GM12878 (cell line): ENCODE measurements at regions not wholly inside any gene's neighbourhood (a gene's known extent, or its start where the extent isn't known, plus 50 kb on each side); places are given as distances from the start of the nearest gene placed in this dataset.

Experiments used
- ATAC-seq: fragments of 200-7000 bp; cut with Tn5 transposase; 3 replicates; pipeline ENCODE4 v1.9.1; 2020; ENCODE audit warnings: mild to moderate bottlenecking, moderate library complexity
- BruUV-seq: library from RNA; stranded (reverse); fragments of 400-500 nt; replicated peaks from 2 replicates; lab custom pipeline; 2021; lab: Mats Ljungman, UMichigan
- CTCF ChIA-PET: fragments of 300-600 bp; sonication (Branson Sonifier 250); formaldehyde crosslinking; extraction: SDS; loops from one replicate; lab custom pipeline; 2021; ENCODE audit warnings: inconsistent platforms; lab: Yijun Ruan, JAX
- POLR2A ChIA-PET: fragments of 350-600 bp; formaldehyde crosslinking; extraction: SDS; loops from one replicate; lab custom pipeline; 2021; ENCODE audit warnings: inconsistent platforms; lab: Charles Lee
- RAD21 ChIA-PET: fragments of 300-600 bp; sonication (Branson Sonifier 250); formaldehyde crosslinking; loops from one replicate; lab custom pipeline; 2023; ENCODE audit warnings: antibody characterized with exemption; ENCODE audit not compliant: unreplicated experiment; lab: Charles Lee
- SMC1A ChIA-PET: fragments of 300-600 bp; sonication (Branson Sonifier 250); formaldehyde crosslinking; loops from one replicate; lab custom pipeline; 2023; ENCODE audit not compliant: unreplicated experiment, uncharacterized antibody; lab: Charles Lee
- DNase-seq: peaks from one replicate; pipeline ENCODE4 v3.0.0-alpha.2; 2011; ENCODE audit warnings: low read depth, low spot score
- FAIRE-seq: peaks from 3 replicates; lab custom pipeline; 2011; peaks lifted over from hg19 to GRCh38; lab: Jason Lieb, UNC
- H2AFZ ChIP-seq: 2 replicates; pipeline ENCODE4 v1.6.0; 2011; ENCODE audit warnings: low read depth, low read length, control low read depth; ENCODE audit not compliant: control insufficient read depth
- H3K27ac ChIP-seq: 2 replicates; pipeline ENCODE4 v1.5.1; 2011; ENCODE audit warnings: control low read depth; ENCODE audit not compliant: control insufficient read depth, insufficient read depth
- H3K27me3 ChIP-seq, 2 experiments: replicated peaks in 1 of 2; 2 replicates each; pipeline versions ENCODE4 v1.6.0 to v1.6.1; 2011; ENCODE audit warnings: low read length in 1 of 2; ENCODE audit not compliant: control insufficient read depth in 2 of 2, insufficient read depth in 2 of 2
- H3K36me3 ChIP-seq, 2 experiments: 2 replicates each; pipeline ENCODE4 v1.5.1; 2011; ENCODE audit warnings: low read length in 1 of 2; ENCODE audit not compliant: control insufficient read depth in 2 of 2, insufficient read depth in 2 of 2
- H3K4me1 ChIP-seq: 2 replicates; pipeline ENCODE4 v1.6.1; 2011; ENCODE audit warnings: mild to moderate bottlenecking, low read length, moderate library complexity, mixed read lengths; ENCODE audit not compliant: control insufficient read depth, insufficient read depth
- H3K4me2 ChIP-seq: 2 replicates; pipeline ENCODE4 v1.6.0; 2011; ENCODE audit warnings: control low read depth; ENCODE audit not compliant: control insufficient read depth, insufficient read depth
- H3K4me3 ChIP-seq: fragments of 200-600 bp; sonication (generic); 2 replicates; pipeline ENCODE4 v1.5.1; 2016
- H3K79me2 ChIP-seq: 2 replicates; pipeline ENCODE4 v1.6.0; 2011; ENCODE audit warnings: low read length; ENCODE audit not compliant: control insufficient read depth, insufficient read depth
- H3K9ac ChIP-seq: 2 replicates; pipeline ENCODE4 v1.8.0; 2011; ENCODE audit warnings: low read length, control low read depth, mixed read lengths; ENCODE audit not compliant: control insufficient read depth, insufficient read depth
- H3K9me3 ChIP-seq: replicated peaks from 3 replicates; pipeline ENCODE4 v1.5.1; 2011; ENCODE audit warnings: mild to moderate bottlenecking, low read length; ENCODE audit not compliant: control insufficient read depth, insufficient read depth
- H4K20me1 ChIP-seq: 2 replicates; pipeline ENCODE4 v1.6.0; 2011; ENCODE audit not compliant: control insufficient read depth, insufficient read depth
- ASH2L ChIP-seq: fragments of 300-600, 200-600 bp; sonication (generic); IDR thresholded peaks from 2 replicates; pipeline ENCODE4 v1.6.1; 2017; ENCODE audit warnings: low read depth, mild to moderate bottlenecking, borderline replicate concordance
- ESRRA ChIP-seq: IDR thresholded peaks from 2 replicates; pipeline ENCODE4 v1.6.1; 2012; ENCODE audit warnings: mild to moderate bottlenecking, low read length, improper control_type of control experiment
- NR2C2 ChIP-seq: IDR thresholded peaks from 2 replicates; pipeline ENCODE4 v1.6.1; 2011; ENCODE audit warnings: borderline replicate concordance, low read depth; ENCODE audit not compliant: control insufficient read depth, insufficient read length
- PAX8 ChIP-seq: fragments of 450-650 bp; IDR thresholded peaks from 2 replicates; pipeline ENCODE4 v1.6.1; 2017; ENCODE audit warnings: mild to moderate bottlenecking, moderate library complexity
- ZNF274 ChIP-seq: IDR thresholded peaks from one replicate; pipeline ENCODE4 v1.8.0; 2011; ENCODE audit not compliant: insufficient read length, insufficient read depth
- WGBS: methylation state at CpG from one replicate; pipeline ENCODE4 v1.1.6; 2016; ENCODE audit warnings: low lambda C conversion rate; ENCODE audit not compliant: insufficient replicate concordance, insufficient coverage; ENCODE audit errors: missing lambda C conversion rate; 5-methylcytosine and 5-hydroxymethylcytosine counted together
- in situ Hi-C: fragments of 300-500 bp; cut with MboI; formaldehyde crosslinking; loops from 9 replicates; pipeline ENCODE4 v1.14.3; 2018; ENCODE audit warnings: mixed read lengths
- intact Hi-C: fragments of 100-400 bp; cut with micrococcal nuclease; formaldehyde crosslinking; loops from one replicate; pipeline ENCODE4 v1.14.2; 2022; ENCODE audit not compliant: unreplicated experiment
- TF ChIP-seq, protein P1 (sequence below): fragments of 450-650 bp; IDR thresholded peaks from 2 replicates; pipeline ENCODE4 v1.6.1; 2017; ENCODE audit warnings: borderline replicate concordance
- TF ChIP-seq, protein P2 (sequence below): IDR thresholded peaks from 2 replicates; pipeline ENCODE4 v1.6.1; 2012; ENCODE audit warnings: mild to moderate bottlenecking, low read depth, low read length

DNA sequence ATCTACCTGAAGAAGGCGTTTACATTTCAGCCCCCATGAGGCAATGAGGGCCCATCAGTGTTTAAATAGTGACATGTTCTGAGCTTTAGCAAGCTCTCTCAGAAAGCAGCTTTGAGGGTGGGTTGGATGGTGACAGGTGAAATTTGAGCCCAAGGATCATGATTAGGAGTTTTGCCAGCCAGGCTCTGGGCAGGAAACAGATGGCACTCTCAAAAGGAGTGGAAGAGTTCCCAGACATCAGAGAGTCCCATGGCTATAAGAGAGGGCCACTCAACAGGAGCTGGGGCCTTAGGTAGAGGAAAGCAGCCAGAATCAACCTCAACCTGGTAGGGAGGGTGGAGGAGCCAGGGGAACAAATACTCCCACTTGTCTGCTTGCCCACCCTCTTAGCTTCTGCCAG lies 499.8 kb downstream of the MID1IP1 start:
- Histone ChIP-seq H2AFZ (no peak overlapping the region), H3K9me3 (peaks cover 9% of the 10 kb centered on the region; the same call in 2 of the 3 replicates), H3K36me3 (no peaks in the 10 kb centered on the region), H3K27ac (no peak overlapping the region), H3K27me3 (no peaks in the 10 kb centered on the region)
- CTCF ChIA-PET, result no interaction called here
- in situ Hi-C loops, result no loop called here
- SMC1A ChIA-PET, result no interaction called here
- whole genome bisulfite sequencing, result 0% methylated on average over 1 of the region's 1 CpG
- POLR2A ChIA-PET, result no interaction called here
- TF ChIP-seq PAX8, result no peak
- no peak for TF ChIP-seq NR2C2
- no peak for TF ChIP-seq ESRRA
- no peak for TF ChIP-seq ZNF274
- TF ChIP-seq, protein P1, sequence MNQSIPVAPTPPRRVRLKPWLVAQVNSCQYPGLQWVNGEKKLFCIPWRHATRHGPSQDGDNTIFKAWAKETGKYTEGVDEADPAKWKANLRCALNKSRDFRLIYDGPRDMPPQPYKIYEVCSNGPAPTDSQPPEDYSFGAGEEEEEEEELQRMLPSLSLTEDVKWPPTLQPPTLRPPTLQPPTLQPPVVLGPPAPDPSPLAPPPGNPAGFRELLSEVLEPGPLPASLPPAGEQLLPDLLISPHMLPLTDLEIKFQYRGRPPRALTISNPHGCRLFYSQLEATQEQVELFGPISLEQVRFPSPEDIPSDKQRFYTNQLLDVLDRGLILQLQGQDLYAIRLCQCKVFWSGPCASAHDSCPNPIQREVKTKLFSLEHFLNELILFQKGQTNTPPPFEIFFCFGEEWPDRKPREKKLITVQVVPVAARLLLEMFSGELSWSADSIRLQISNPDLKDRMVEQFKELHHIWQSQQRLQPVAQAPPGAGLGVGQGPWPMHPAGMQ, result no peak
- no peak for TF ChIP-seq ASH2L
- TF ChIP-seq, protein P2, sequence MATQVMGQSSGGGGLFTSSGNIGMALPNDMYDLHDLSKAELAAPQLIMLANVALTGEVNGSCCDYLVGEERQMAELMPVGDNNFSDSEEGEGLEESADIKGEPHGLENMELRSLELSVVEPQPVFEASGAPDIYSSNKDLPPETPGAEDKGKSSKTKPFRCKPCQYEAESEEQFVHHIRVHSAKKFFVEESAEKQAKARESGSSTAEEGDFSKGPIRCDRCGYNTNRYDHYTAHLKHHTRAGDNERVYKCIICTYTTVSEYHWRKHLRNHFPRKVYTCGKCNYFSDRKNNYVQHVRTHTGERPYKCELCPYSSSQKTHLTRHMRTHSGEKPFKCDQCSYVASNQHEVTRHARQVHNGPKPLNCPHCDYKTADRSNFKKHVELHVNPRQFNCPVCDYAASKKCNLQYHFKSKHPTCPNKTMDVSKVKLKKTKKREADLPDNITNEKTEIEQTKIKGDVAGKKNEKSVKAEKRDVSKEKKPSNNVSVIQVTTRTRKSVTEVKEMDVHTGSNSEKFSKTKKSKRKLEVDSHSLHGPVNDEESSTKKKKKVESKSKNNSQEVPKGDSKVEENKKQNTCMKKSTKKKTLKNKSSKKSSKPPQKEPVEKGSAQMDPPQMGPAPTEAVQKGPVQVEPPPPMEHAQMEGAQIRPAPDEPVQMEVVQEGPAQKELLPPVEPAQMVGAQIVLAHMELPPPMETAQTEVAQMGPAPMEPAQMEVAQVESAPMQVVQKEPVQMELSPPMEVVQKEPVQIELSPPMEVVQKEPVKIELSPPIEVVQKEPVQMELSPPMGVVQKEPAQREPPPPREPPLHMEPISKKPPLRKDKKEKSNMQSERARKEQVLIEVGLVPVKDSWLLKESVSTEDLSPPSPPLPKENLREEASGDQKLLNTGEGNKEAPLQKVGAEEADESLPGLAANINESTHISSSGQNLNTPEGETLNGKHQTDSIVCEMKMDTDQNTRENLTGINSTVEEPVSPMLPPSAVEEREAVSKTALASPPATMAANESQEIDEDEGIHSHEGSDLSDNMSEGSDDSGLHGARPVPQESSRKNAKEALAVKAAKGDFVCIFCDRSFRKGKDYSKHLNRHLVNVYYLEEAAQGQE, result no peak
- TF ChIP-seq, all 136 proteins: peak for 0
- no peaks in the 10 kb centered on the region for H3K79me2 ChIP-seq
- BruUV-seq, result no TSS peak
- no peak overlapping the region for H3K9ac ChIP-seq
- RAD21 ChIA-PET, result no interaction called here
- intact Hi-C loops, result no loop called here
- no peak for ATAC-seq
- no peaks in the 10 kb centered on the region for H3K4me1 ChIP-seq
- H3K4me2 ChIP-seq, result no peak overlapping the region
- H4K20me1 ChIP-seq, result no peaks in the 10 kb centered on the region
- DNase-seq, result no peak
- FAIRE-seq, result no peak
- no peak overlapping the region for H3K4me3 ChIP-seq
